GM12878 (cell line): ENCODE measurements at regions not wholly inside any gene's neighbourhood (a gene's known extent, or its start where the extent isn't known, plus 50 kb on each side); places are given as distances from the start of the nearest gene placed in this dataset.

ENCODE experiments used
- CTCF ChIP-seq, 3 experiments: IDR thresholded peaks in 2 of 3; conservative IDR thresholded peaks in 1 of 3; 2 replicates each; pipeline ENCODE4 v1.5.1; 2011; ENCODE audit warnings: low read depth in 3 of 3, low read length in 3 of 3, mild to moderate bottlenecking in 3 of 3, control low read depth in 2 of 3, moderate library complexity in 2 of 3, inconsistent platforms in 1 of 3, mixed read lengths in 1 of 3; ENCODE audit not compliant: control insufficient read depth in 2 of 3, insufficient read depth in 1 of 3; ENCODE audit errors: extremely low read depth in 1 of 3
- EZH2 ChIP-seq: IDR thresholded peaks from 2 replicates; pipeline ENCODE4 v1.6.1; 2012; ENCODE audit warnings: low read depth, mild to moderate bottlenecking, control low read depth, inconsistent platforms, low read length, borderline replicate concordance; ENCODE audit not compliant: control insufficient read depth
- HDAC2 ChIP-seq: fragments of 200-600 bp; sonication (generic); IDR thresholded peaks from 2 replicates; pipeline ENCODE4 v1.6.1; 2017
- NKRF ChIP-seq: fragments of 450-650 bp; conservative IDR thresholded peaks from 2 replicates; pipeline ENCODE4 v1.6.1; 2017; ENCODE audit warnings: mild to moderate bottlenecking, moderate library complexity
- NR2C2 ChIP-seq: IDR thresholded peaks from 2 replicates; pipeline ENCODE4 v1.6.1; 2011; ENCODE audit warnings: borderline replicate concordance, low read depth; ENCODE audit not compliant: control insufficient read depth, insufficient read length
- POLR2A ChIP-seq: IDR thresholded peaks from 2 replicates; pipeline ENCODE4 v1.6.1; 2011; ENCODE audit warnings: low read depth, mild to moderate bottlenecking, low read length
- POLR2AphosphoS5 ChIP-seq: IDR thresholded peaks from 2 replicates; pipeline ENCODE4 v1.6.1; 2011; ENCODE audit warnings: mild to moderate bottlenecking, low read length, inconsistent platforms
- TARDBP ChIP-seq: IDR thresholded peaks from 2 replicates; pipeline ENCODE4 v1.6.1; 2016; ENCODE audit warnings: borderline replicate concordance
- TCF7 ChIP-seq: IDR thresholded peaks from 2 replicates; pipeline ENCODE4 v1.6.1; 2014; ENCODE audit warnings: antibody characterized with exemption, borderline replicate concordance

- TF ChIP-seq NKRF (no peak), TARDBP (no peak), EZH2 (no peak), POLR2AphosphoS5 (no peak), HDAC2 (no peak), TCF7 (no peak), POLR2A (no peak), CTCF (IDR thresholded peaks at IDR 0.05 in 2 of 3, conservative IDR thresholded peaks at IDR 0.05 in 1 of 3; ENCODE audit: control insufficient read depth in 2 of 3, extremely low read depth in 1 of 3, insufficient read depth in 1 of 3, low read depth in 3 of 3, low read length in 3 of 3) (no peak), NR2C2 (no peak)
These were observed 284.2 kb upstream of the ZMIZ1 start for GRCh38 chr10:78784546-78784945.
